K562 (cell line): ENCODE measurements at regions not wholly inside any gene's neighbourhood (a gene's known extent, or its start where the extent isn't known, plus 50 kb on each side); places are given as distances from the start of the nearest gene placed in this dataset.

Source experiments
- CTCF ChIP-seq, 3 experiments: IDR thresholded peaks in 2 of 3; conservative IDR thresholded peaks in 1 of 3; 2 replicates each; pipeline ENCODE4 v1.5.1; 2011 to 2012; ENCODE audit warnings: low read length in 3 of 3, mild to moderate bottlenecking in 3 of 3, control low read depth in 2 of 3, improper control_type of control experiment in 1 of 3, inconsistent platforms in 1 of 3, low read depth in 1 of 3, mixed read lengths in 1 of 3, moderate library complexity in 1 of 3; ENCODE audit not compliant: insufficient read depth in 2 of 3
- CXXC5 ChIP-seq: fragments of 250-450 bp; sonication (Bioruptor Pico); IDR thresholded peaks from 2 replicates; pipeline ENCODE4 v1.8.0; 2022; ENCODE audit warnings: inconsistent platforms, mild to moderate bottlenecking, moderate library complexity
- FOXP1 ChIP-seq: sonication (generic); formaldehyde crosslinking; IDR thresholded peaks from 2 replicates; pipeline ENCODE4 v1.8.0; 2022; ENCODE audit warnings: mild to moderate bottlenecking, missing genetic modification reagents
- KAT2B ChIP-seq: IDR thresholded peaks from one replicate; pipeline ENCODE4 v1.6.1; 2012; ENCODE audit warnings: low read depth, mild to moderate bottlenecking, control low read depth, inconsistent platforms, low read length, moderate library complexity
- POLR2AphosphoS5 ChIP-seq: IDR thresholded peaks from 2 replicates; pipeline ENCODE4 v1.6.1; 2011; ENCODE audit warnings: mild to moderate bottlenecking, low read depth, low read length, moderate library complexity; ENCODE audit not compliant: control insufficient read depth, insufficient read depth
- USF1 ChIP-seq: sonication (generic); formaldehyde crosslinking; IDR thresholded peaks from 2 replicates; pipeline ENCODE4 v1.9.0; 2022; ENCODE audit warnings: mild to moderate bottlenecking, missing genetic modification reagents

- TF ChIP-seq POLR2AphosphoS5 (no peak), CXXC5 (no peak), CTCF (IDR thresholded peaks at IDR 0.05 in 2 of 3, conservative IDR thresholded peaks at IDR 0.05 in 1 of 3; ENCODE audit: insufficient read depth in 2 of 3, low read depth in 1 of 3, low read length in 3 of 3) (no peak), KAT2B (no peak), USF1 (CRISPR knock-in tag) (no peak), FOXP1 (CRISPR knock-in tag) (no peak)
Measured at GRCh38 chr10:90421874-90422273, 436.0 kb downstream of the HTR7 start.
